Testis (tissue), 2 donors: ENCODE measurements at regions not wholly inside any gene's neighbourhood (a gene's known extent, or its start where the extent isn't known, plus 50 kb on each side); places are given as distances from the start of the nearest gene placed in this dataset.

Experiments
- CTCF ChIP-seq, 3 experiments: fragments of 450-650 bp in 2 of 3; fragments of 200-600 bp in 1 of 3; sonication (generic) in 1 of 3; IDR thresholded peaks; one replicate each; pipeline ENCODE4 v1.5.1; 2016 to 2019; ENCODE audit warnings: antibody characterized with exemption in 3 of 3, mild to moderate bottlenecking in 2 of 3, moderate library complexity in 1 of 3
- POLR2A ChIP-seq: fragments of 450-650 bp; IDR thresholded peaks from one replicate; pipeline ENCODE4 v1.6.1; 2017; ENCODE audit warnings: antibody characterized with exemption, mild to moderate bottlenecking, moderate library complexity

- TF ChIP-seq CTCF (IDR thresholded peaks at IDR 0.05), result no peak
- no peak for TF ChIP-seq POLR2A
These were observed 78.9 kb upstream of the COP1 start for GRCh38 chr1:176285996-176286395.
